ENCODE measurements at regions not wholly inside any gene's neighbourhood (a gene's known extent, or its start where the extent isn't known, plus 50 kb on each side); places are given as distances from the start of the nearest gene placed in this dataset.

- TF ChIP-seq CTCF (conservative IDR thresholded peaks at IDR 0.05; ENCODE audit: low read length) (no peak), EZH2phosphoT487 (IDR thresholded peaks at IDR 0.05; ENCODE audit: borderline replicate concordance) (no peak)
These were observed 701.3 kb upstream of the KLHL1 start for GRCh38 chr13:70809588-70809987.

Measured in Loucy (cell line).